Fibroblast of skin of abdomen (primary cell): ENCODE measurements at regions not wholly inside any gene's neighbourhood (a gene's known extent, or its start where the extent isn't known, plus 50 kb on each side); places are given as distances from the start of the nearest gene placed in this dataset.
"Not testable (repeated sequence)": the region's sequence is repeated elsewhere in the genome, so short reads cannot be mapped to it uniquely, and the experiment has no call there.

ENCODE experiments used
- DNase-seq: peaks from one replicate; pipeline ENCODE4 v3.0.0-alpha.2; 2013

- no peak for DNase-seq
These were observed 112.9 kb downstream of the METRNL start for GRCh38 chr17:83192161-83192788.

GRCh38 chr17:83192789-83193335, 113.5 kb downstream of the METRNL start:
- not testable (repeated sequence) for DNase-seq

- no peak for DNase-seq
These were observed 114.2 kb downstream of the METRNL start for GRCh38 chr17:83193336-83194185.

GRCh38 chr17:83194186-83194561, 114.8 kb downstream of the METRNL start:
- DNase-seq = no peak

GRCh38 chr17:83194761-83195329, 115.4 kb downstream of the METRNL start:
- no peak for DNase-seq

- no peak for DNase-seq
These were observed 116.1 kb downstream of the METRNL start for GRCh38 chr17:83195330-83196023.

GRCh38 chr17:83196024-83196365, 116.6 kb downstream of the METRNL start:
- peak; percentile 65 for DNase-seq

GRCh38 chr17:83196366-83196765, 117.0 kb downstream of the METRNL start:
- DNase-seq = no peak

GRCh38 chr17:83196973-83197880, 117.8 kb downstream of the METRNL start:
- peak; percentile 66 for DNase-seq

- DNase-seq = no peak
These were observed 119.2 kb downstream of the METRNL start for GRCh38 chr17:83198366-83199341.

GRCh38 chr17:83199500-83200201, 120.2 kb downstream of the METRNL start:
- DNase-seq = peak; percentile 57

GRCh38 chr17:83200231-83200699, 120.9 kb downstream of the METRNL start:
- DNase-seq = no peak

GRCh38 chr17:83200751-83201150, 121.3 kb downstream of the METRNL start:
- DNase-seq = no peak

- no peak for DNase-seq
These were observed 122.0 kb downstream of the METRNL start for GRCh38 chr17:83201206-83202001.

GRCh38 chr17:83202002-83203000, 122.9 kb downstream of the METRNL start:
- no peak for DNase-seq

GRCh38 chr17:83203073-83203471, 123.7 kb downstream of the METRNL start:
- peak; percentile 90 for DNase-seq

GRCh38 chr17:83203472-83204221, 124.2 kb downstream of the METRNL start:
- DNase-seq = no peak
